ENCODE measurements at regions not wholly inside any gene's neighbourhood (a gene's known extent, or its start where the extent isn't known, plus 50 kb on each side); places are given as distances from the start of the nearest gene placed in this dataset.

DNA sequence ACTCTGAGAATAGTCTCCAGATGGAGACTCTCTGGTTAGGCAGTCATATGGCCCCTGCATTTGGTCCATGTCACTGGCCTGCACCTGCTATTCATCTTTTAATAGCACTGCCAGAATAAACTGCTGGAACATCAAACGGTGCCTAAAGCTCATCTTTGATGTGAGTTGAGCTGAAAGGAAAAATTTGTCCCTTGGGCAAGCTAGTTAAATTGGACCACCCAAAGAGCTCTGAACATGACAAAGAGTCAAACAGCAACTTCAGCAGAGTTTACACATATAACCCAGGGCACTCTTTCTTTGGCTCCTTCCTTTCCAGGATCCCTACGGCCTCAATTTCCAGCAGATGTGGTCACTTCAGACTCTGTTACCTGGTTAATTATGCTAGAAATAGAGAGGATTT, 269.9 kb downstream of the RPL10L start:
- TF ChIP-seq, protein P1, sequence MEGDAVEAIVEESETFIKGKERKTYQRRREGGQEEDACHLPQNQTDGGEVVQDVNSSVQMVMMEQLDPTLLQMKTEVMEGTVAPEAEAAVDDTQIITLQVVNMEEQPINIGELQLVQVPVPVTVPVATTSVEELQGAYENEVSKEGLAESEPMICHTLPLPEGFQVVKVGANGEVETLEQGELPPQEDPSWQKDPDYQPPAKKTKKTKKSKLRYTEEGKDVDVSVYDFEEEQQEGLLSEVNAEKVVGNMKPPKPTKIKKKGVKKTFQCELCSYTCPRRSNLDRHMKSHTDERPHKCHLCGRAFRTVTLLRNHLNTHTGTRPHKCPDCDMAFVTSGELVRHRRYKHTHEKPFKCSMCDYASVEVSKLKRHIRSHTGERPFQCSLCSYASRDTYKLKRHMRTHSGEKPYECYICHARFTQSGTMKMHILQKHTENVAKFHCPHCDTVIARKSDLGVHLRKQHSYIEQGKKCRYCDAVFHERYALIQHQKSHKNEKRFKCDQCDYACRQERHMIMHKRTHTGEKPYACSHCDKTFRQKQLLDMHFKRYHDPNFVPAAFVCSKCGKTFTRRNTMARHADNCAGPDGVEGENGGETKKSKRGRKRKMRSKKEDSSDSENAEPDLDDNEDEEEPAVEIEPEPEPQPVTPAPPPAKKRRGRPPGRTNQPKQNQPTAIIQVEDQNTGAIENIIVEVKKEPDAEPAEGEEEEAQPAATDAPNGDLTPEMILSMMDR (IDR thresholded peaks at IDR 0.05) = no peak
- TF ChIP-seq POLR2AphosphoS5 (IDR thresholded peaks at IDR 0.05) (no peak), POLR2A (IDR thresholded peaks at IDR 0.05) (no peak), EP300 (IDR thresholded peaks at IDR 0.05) (no peak)
